Ovary (tissue), 1 donor: ENCODE measurements at regions not wholly inside any gene's neighbourhood (a gene's known extent, or its start where the extent isn't known, plus 50 kb on each side); places are given as distances from the start of the nearest gene placed in this dataset.

Experiments
- EP300 ChIP-seq: sonication (generic); formaldehyde crosslinking; IDR thresholded peaks from one replicate; pipeline ENCODE4 v1.6.1; 2017; ENCODE audit warnings: antibody characterized with exemption
- POLR2A ChIP-seq: fragments of 450-650 bp; IDR thresholded peaks from one replicate; pipeline ENCODE4 v1.6.1; 2017; ENCODE audit warnings: antibody characterized with exemption, mild to moderate bottlenecking, moderate library complexity

DNA sequence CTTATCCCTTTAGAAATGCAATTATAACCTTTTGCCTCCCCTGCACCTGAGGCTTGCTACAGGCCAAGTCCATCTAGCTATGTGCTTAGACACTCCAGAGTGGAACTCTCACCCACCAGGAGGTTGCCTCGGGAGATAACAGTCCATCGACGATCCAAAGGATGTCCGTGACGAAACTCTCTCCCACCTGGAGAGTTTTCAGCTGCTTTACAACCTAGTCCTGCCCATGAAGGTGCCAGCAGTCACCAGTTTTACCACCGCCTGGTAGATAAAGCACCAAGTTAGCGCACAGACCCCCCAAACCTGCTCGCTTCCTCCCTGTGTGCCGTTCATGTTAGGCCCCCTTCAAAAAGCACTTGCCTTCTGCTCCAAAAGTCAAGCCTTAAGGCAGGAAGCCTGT lies 53.1 kb upstream of the SHISAL1 start:
- no peak for TF ChIP-seq EP300
- no peak for TF ChIP-seq POLR2A
